Skeletal muscle tissue (tissue), 3 donors: ENCODE measurements at regions not wholly inside any gene's neighbourhood (a gene's known extent, or its start where the extent isn't known, plus 50 kb on each side); places are given as distances from the start of the nearest gene placed in this dataset.
"Not testable (repeated sequence)": the region's sequence is repeated elsewhere in the genome, so short reads cannot be mapped to it uniquely, and the experiment has no call there.

ENCODE experiments used
- H3K27ac ChIP-seq: one replicate; pipeline ENCODE4 v1.7.0; 2013; ENCODE audit warnings: mild to moderate bottlenecking, low read depth, low read length, inconsistent platforms
- H3K27me3 ChIP-seq, 3 donors: one replicate each; pipeline ENCODE4 v1.7.0; 2013; ENCODE audit warnings: low read length in 3 of 3; ENCODE audit not compliant: control insufficient read depth in 3 of 3, insufficient read depth in 3 of 3
- H3K36me3 ChIP-seq, 3 donors: one replicate each; pipeline ENCODE4 v1.7.0; 2013; ENCODE audit warnings: low read length in 3 of 3; ENCODE audit not compliant: control insufficient read depth in 3 of 3, insufficient read depth in 3 of 3
- H3K4me1 ChIP-seq, 3 donors: one replicate each; pipeline ENCODE4 v1.7.0; 2013; ENCODE audit warnings: low read length in 3 of 3, mild to moderate bottlenecking in 3 of 3; ENCODE audit not compliant: control insufficient read depth in 3 of 3, insufficient read depth in 3 of 3
- H3K4me3 ChIP-seq, 3 donors: one replicate each; pipeline ENCODE4 v1.7.0; 2013; ENCODE audit warnings: low read length in 3 of 3
- H3K9ac ChIP-seq, 3 donors: one replicate each; pipeline ENCODE4 v1.7.0; 2013; ENCODE audit warnings: low read length in 3 of 3, mild to moderate bottlenecking in 3 of 3, moderate library complexity in 2 of 3, low read depth in 1 of 3
- H3K9me3 ChIP-seq, 3 donors: one replicate each; pipeline ENCODE4 v1.7.0; 2013; ENCODE audit warnings: low read length in 3 of 3; ENCODE audit not compliant: control insufficient read depth in 3 of 3
- donor health status: Osteomylitis.

DNA sequence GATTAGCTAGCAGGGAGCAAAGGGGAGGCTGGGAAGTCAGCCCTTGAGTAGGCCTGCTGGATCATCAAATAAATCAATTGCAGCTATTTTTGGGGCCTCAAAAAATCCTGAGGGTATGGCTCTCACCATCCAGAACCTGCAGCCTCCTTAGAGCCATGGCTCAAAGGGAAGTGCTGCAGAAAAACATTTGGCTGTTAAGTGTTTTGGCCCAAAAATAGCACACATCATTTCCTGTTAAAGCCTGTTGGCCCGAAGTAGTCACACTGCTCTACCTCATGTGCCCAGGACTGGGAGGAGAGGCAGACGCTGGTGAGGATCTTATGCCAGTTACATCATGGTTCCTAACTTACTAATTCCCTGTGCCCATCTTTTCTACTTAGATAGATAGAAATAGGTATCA is 176.8 kb upstream of the PLGLB1 start:
- H3K4me3 ChIP-seq, H3K9me3 ChIP-seq: not testable (repeated sequence)

GRCh38 chr2:87199228-87199627 is 177.6 kb upstream of the PLGLB1 start:
- H3K4me1 ChIP-seq, H3K36me3 ChIP-seq, H3K4me3 ChIP-seq, H3K9ac ChIP-seq, H3K9me3 ChIP-seq, H3K27ac ChIP-seq, H3K27me3 ChIP-seq: not testable (repeated sequence)

More for the DNA sequence above, 176.8 kb upstream of the PLGLB1 start:
- not testable (repeated sequence) for H3K9ac ChIP-seq, H3K4me1 ChIP-seq, H3K36me3 ChIP-seq, H3K27ac ChIP-seq, H3K27me3 ChIP-seq

- not testable (repeated sequence) for H3K9me3 ChIP-seq, H3K4me1 ChIP-seq, H3K36me3 ChIP-seq, H3K4me3 ChIP-seq, H3K27ac ChIP-seq, H3K27me3 ChIP-seq, H3K9ac ChIP-seq
Observed at GRCh38 chr2:87204569-87205147, 183.0 kb upstream of the PLGLB1 start.

DNA sequence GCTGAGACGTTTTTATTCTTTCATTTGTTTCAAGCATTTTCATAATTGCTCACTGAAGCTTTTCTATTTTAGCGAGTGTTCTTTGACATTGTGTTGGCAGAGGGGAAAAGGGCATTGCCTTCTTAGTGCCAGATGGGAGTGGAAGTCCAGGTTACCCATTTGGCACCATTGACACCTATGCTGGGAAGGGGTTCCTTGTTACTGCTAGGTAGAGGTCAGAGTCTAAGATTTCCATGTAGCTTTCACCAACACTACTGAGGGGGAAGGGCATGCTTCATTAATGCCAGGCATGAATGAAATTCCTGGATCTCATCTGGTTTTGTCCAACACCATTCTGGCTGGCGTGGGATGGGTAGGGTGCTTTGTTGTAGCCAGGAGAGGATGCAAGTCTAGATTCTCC is 191.3 kb upstream of the PLGLB1 start:
- H3K4me3 ChIP-seq, H3K27me3 ChIP-seq, H3K36me3 ChIP-seq, H3K9ac ChIP-seq, H3K9me3 ChIP-seq, H3K27ac ChIP-seq, H3K4me1 ChIP-seq: not testable (repeated sequence)

DNA sequence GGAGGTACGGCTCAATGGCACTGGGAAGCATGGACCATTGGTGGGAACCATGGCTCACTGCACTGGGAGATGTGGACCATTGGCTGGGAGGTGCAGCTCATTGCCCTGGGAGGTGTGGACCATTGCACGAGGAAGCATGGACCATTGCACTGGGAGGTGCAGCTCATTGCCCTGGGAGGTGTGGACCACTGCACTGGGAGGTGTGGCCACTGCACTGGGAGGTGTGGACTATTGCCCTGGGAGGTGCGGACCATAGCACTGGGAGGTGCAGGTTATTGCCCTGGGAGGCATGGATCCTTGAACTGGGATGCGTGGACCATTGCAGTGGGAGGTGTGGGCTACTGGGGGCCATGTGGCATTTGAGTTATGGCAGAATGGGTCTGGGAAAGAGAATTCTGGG is 195.4 kb upstream of the PLGLB1 start:
- H3K27ac ChIP-seq, H3K4me1 ChIP-seq: not testable (repeated sequence)

DNA sequence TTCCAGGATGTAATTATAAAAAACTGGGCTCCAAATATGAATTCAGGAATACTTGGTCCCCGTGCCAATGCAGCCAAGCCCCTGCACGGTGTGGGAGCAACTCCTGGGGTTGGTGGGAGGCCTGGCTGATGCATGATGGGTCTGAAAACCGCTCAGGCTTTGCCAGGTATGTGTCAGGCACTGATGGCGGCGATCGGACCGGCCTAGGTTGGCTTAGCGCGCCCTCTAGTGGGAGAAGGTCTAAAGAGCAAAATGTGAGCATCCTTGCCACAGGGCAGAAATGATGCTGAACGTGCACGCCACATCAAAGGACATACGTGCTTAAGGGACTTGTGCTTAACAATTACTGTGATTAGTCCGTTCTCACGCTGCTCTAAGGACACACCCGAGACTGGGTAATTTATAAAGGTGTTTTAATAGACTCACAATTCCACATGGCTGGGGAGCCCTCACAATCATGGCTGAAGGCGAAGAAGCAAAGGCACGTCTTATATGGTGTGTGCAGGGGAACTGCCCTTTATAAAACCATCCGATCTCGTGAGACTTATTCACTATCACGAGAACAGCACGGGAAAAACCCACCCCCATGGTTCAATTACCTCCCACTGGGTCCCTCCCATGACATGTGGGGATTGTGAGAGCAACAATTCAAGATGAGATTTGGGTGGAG is 196.2 kb upstream of the PLGLB1 start:
- H3K4me1 ChIP-seq, H3K27me3 ChIP-seq, H3K9me3 ChIP-seq, H3K27ac ChIP-seq, H3K4me3 ChIP-seq, H3K9ac ChIP-seq, H3K36me3 ChIP-seq: not testable (repeated sequence)

More for the DNA sequence above, 195.4 kb upstream of the PLGLB1 start:
- H3K9ac ChIP-seq, H3K36me3 ChIP-seq, H3K4me3 ChIP-seq, H3K27me3 ChIP-seq, H3K9me3 ChIP-seq: not testable (repeated sequence)

GRCh38 chr2:87220651-87221050 is 199.0 kb upstream of the PLGLB1 start:
- not testable (repeated sequence) for H3K27me3 ChIP-seq, H3K36me3 ChIP-seq, H3K4me3 ChIP-seq, H3K9me3 ChIP-seq, H3K27ac ChIP-seq, H3K9ac ChIP-seq, H3K4me1 ChIP-seq

DNA sequence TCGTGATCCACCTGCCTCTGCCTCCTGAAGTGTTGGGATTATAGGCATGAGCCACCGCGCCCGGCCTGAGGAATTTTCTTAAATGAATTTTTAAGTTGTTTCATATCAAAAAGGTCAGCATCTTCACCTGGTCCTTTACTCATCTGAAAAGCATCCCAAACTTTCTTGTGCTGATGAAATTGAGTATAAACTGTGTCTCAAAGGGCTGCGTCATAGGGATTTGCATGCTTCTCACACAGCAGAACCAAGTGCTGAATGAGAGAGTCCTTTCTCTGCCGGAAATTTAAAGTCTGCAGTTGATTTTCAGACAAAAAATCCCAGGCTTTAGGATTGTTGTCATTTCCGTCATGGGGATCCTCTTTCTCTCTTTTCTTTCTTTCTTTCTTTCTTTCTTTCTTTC is 200.5 kb upstream of the PLGLB1 start:
- H3K36me3 ChIP-seq, H3K4me3 ChIP-seq, H3K27ac ChIP-seq, H3K27me3 ChIP-seq, H3K9ac ChIP-seq, H3K9me3 ChIP-seq, H3K4me1 ChIP-seq: not testable (repeated sequence)

DNA sequence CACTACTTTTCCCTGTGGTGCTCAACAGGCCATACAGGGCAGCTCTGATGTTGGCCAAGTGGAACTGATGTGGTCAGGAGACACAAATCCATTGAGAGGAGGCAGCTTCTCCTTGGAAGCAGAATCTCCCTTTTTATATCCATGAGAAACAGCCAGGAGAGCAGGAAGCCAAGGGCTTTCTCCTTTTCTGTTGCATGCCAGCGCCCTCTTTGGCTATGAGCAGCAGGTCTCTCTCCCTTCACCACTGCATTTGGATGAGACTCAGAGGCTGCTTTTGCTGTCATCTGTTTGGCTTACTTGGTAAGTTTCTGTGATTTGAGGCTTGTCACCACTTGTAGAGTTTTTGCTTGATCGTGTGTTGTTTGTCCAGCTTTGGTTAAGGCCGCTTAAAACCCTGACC is 202.2 kb upstream of the PLGLB1 start:
- not testable (repeated sequence) for H3K27ac ChIP-seq, H3K9me3 ChIP-seq, H3K9ac ChIP-seq, H3K4me1 ChIP-seq, H3K27me3 ChIP-seq, H3K4me3 ChIP-seq, H3K36me3 ChIP-seq

DNA sequence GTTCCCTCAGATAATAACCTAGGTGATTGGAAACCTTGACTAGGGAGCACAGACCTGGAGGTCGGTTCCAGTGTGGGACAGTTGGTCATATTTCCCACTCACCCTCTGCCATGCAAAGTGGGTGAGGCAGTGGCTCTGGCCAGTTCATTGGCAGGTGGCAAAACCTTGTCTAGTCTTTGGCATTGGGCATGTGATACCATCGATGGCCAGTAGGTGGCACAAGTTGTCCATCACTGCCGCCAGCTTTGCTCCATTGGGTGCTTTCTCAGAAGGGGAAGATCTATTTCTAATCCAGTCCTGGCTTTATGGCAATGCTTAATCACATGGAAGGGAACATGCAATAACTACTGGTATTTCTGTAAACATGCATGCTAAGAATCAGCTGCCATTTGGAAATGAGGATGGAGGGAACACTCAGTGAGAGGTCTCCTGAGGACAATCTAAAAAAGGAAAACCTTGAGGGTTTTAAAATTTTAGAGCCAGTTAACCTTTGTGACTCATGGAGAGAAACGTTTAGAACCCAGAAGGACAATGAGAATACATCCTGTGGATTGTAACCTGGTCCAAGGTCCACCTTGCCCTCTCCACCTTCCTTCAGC is 207.5 kb upstream of the PLGLB1 start:
- not testable (repeated sequence) for H3K4me3 ChIP-seq, H3K9me3 ChIP-seq, H3K4me1 ChIP-seq, H3K27me3 ChIP-seq, H3K36me3 ChIP-seq, H3K27ac ChIP-seq, H3K9ac ChIP-seq
